IPS-NIHi7 (cell line): ENCODE measurements at regions not wholly inside any gene's neighbourhood (a gene's known extent, or its start where the extent isn't known, plus 50 kb on each side); places are given as distances from the start of the nearest gene placed in this dataset.
"Not testable (repeated sequence)": the region's sequence is repeated elsewhere in the genome, so short reads cannot be mapped to it uniquely, and the experiment has no call there.

Experiments
- DNase-seq: peaks from one replicate; pipeline ENCODE4 v3.0.0; 2012; ENCODE audit warnings: mixed read lengths; ENCODE audit errors: extremely low spot score

- peak; percentile 29 for DNase-seq
Measured at GRCh38 chr5:174794931-174795672, 70.7 kb downstream of the MSX2 start.

- DNase-seq: peak; percentile 87
Measured at GRCh38 chr5:174793684-174794328, 69.4 kb downstream of the MSX2 start.

GRCh38 chr5:174793076-174793475 is 68.7 kb downstream of the MSX2 start:
- DNase-seq: no peak

- not testable (repeated sequence) for DNase-seq
Measured at GRCh38 chr5:174792265-174792664, 67.9 kb downstream of the MSX2 start.

- DNase-seq: no peak
Measured at GRCh38 chr5:174790906-174791305, 66.5 kb downstream of the MSX2 start.

GRCh38 chr5:174789596-174789995 is 65.2 kb downstream of the MSX2 start:
- DNase-seq: no peak

GRCh38 chr5:174785120-174785680 is 60.8 kb downstream of the MSX2 start:
- DNase-seq: no peak
